GM21423 (cell line): ENCODE measurements at regions not wholly inside any gene's neighbourhood (a gene's known extent, or its start where the extent isn't known, plus 50 kb on each side); places are given as distances from the start of the nearest gene placed in this dataset.

Source experiments
- ATAC-seq: cut with Tn5 transposase; IDR thresholded peaks from one replicate; pipeline ENCODE4 v1.9.1; 2021; ENCODE audit warnings: mild to moderate bottlenecking, moderate library complexity; ENCODE audit not compliant: unreplicated experiment

GRCh38 chr1:29964718-29965533 is 728.6 kb downstream of the PTPRU start:
- ATAC-seq = no peak

GRCh38 chr1:29963946-29964345 is 727.6 kb downstream of the PTPRU start:
- no peak for ATAC-seq

- ATAC-seq = no peak
These were observed 726.5 kb downstream of the PTPRU start for GRCh38 chr1:29962831-29963247.

GRCh38 chr1:29962336-29962735 is 726.0 kb downstream of the PTPRU start:
- ATAC-seq = no peak

- ATAC-seq = no peak
These were observed 725.2 kb downstream of the PTPRU start for GRCh38 chr1:29961293-29962059.

GRCh38 chr1:29960876-29961275 is 724.6 kb downstream of the PTPRU start:
- no peak for ATAC-seq

GRCh38 chr1:29960156-29960755 is 723.9 kb downstream of the PTPRU start:
- no peak for ATAC-seq

- ATAC-seq = no peak
These were observed 723.0 kb downstream of the PTPRU start for GRCh38 chr1:29959356-29959755.

- no peak for ATAC-seq
These were observed 721.9 kb downstream of the PTPRU start for GRCh38 chr1:29958271-29958670.

GRCh38 chr1:29956349-29957030 is 720.2 kb downstream of the PTPRU start:
- ATAC-seq = no peak

- no peak for ATAC-seq
These were observed 718.3 kb downstream of the PTPRU start for GRCh38 chr1:29954591-29954990.

- no peak for ATAC-seq
These were observed 717.6 kb downstream of the PTPRU start for GRCh38 chr1:29953961-29954360.

- ATAC-seq = no peak
These were observed 713.4 kb downstream of the PTPRU start for GRCh38 chr1:29949676-29950075.

GRCh38 chr1:29948581-29948980 is 712.3 kb downstream of the PTPRU start:
- ATAC-seq = no peak

GRCh38 chr1:29946057-29946456 is 709.7 kb downstream of the PTPRU start:
- ATAC-seq = no peak

GRCh38 chr1:29945426-29945825 is 709.1 kb downstream of the PTPRU start:
- ATAC-seq = no peak

GRCh38 chr1:29944253-29944905 is 708.1 kb downstream of the PTPRU start:
- ATAC-seq = no peak

- ATAC-seq = no peak
These were observed 706.7 kb downstream of the PTPRU start for GRCh38 chr1:29943034-29943433.

- ATAC-seq = no peak
These were observed 702.8 kb downstream of the PTPRU start for GRCh38 chr1:29939079-29939478.

- no peak for ATAC-seq
These were observed 701.0 kb downstream of the PTPRU start for GRCh38 chr1:29937356-29937755.
